Superior temporal gyrus (tissue), 1 donor: ENCODE measurements at regions not wholly inside any gene's neighbourhood (a gene's known extent, or its start where the extent isn't known, plus 50 kb on each side); places are given as distances from the start of the nearest gene placed in this dataset.
"Not testable (repeated sequence)": the region's sequence is repeated elsewhere in the genome, so short reads cannot be mapped to it uniquely, and the experiment has no call there.

Experiments
- DNase-seq: peaks from one replicate; pipeline ENCODE4 v3.0.0-alpha.2; 2016; ENCODE audit errors: extremely low spot score

GRCh38 chr1:203401199-203401877 is 50.4 kb upstream of the FMOD start:
- no peak for DNase-seq

GRCh38 chr1:203402152-203402551 is 51.2 kb upstream of the FMOD start:
- DNase-seq, result no peak

- DNase-seq, result peak; percentile 82
These were observed 51.9 kb upstream of the FMOD start for GRCh38 chr1:203402629-203403337.

- no peak for DNase-seq
These were observed 52.7 kb upstream of the FMOD start for GRCh38 chr1:203403586-203403985.

GRCh38 chr1:203404546-203404945 is 53.6 kb upstream of the FMOD start:
- no peak for DNase-seq

GRCh38 chr1:203405703-203406438 is 54.9 kb upstream of the FMOD start:
- no peak for DNase-seq

- no peak for DNase-seq
These were observed 55.6 kb upstream of the FMOD start for GRCh38 chr1:203406446-203407045.

- DNase-seq, result no peak
These were observed 56.4 kb upstream of the FMOD start for GRCh38 chr1:203407296-203407695.

GRCh38 chr1:203408486-203409481 is 57.9 kb upstream of the FMOD start:
- DNase-seq, result peak; percentile 90

GRCh38 chr1:203410182-203410900 is 59.4 kb upstream of the FMOD start:
- DNase-seq, result no peak

GRCh38 chr1:203411431-203411830 is 60.5 kb upstream of the FMOD start:
- DNase-seq, result not testable (repeated sequence)

- DNase-seq, result no peak
These were observed 56.0 kb upstream of the PRELP start for GRCh38 chr1:203419558-203419957.

GRCh38 chr1:203420263-203420662 is 55.3 kb upstream of the PRELP start:
- no peak for DNase-seq

- no peak for DNase-seq
These were observed 54.4 kb upstream of the PRELP start for GRCh38 chr1:203421246-203421645.

- no peak for DNase-seq
These were observed 53.5 kb upstream of the PRELP start for GRCh38 chr1:203422116-203422515.

- DNase-seq, result no peak
These were observed 53.0 kb upstream of the PRELP start for GRCh38 chr1:203422656-203423055.

GRCh38 chr1:203424285-203424684 is 51.3 kb upstream of the PRELP start:
- DNase-seq, result no peak

- no peak for DNase-seq
These were observed 50.5 kb upstream of the PRELP start for GRCh38 chr1:203424861-203425662.

GRCh38 chr1:203425663-203425975 is 50.0 kb upstream of the PRELP start:
- no peak for DNase-seq
